Nephron (organoid): ENCODE measurements at regions not wholly inside any gene's neighbourhood (a gene's known extent, or its start where the extent isn't known, plus 50 kb on each side); places are given as distances from the start of the nearest gene placed in this dataset.

Source experiments
- H3K27ac Mint-ChIP-seq, 3 experiments: 2 replicates each; pipeline ENCODE4 v1.8.0; 2020; ENCODE audit warnings: mixed read lengths in 3 of 3, mild to moderate bottlenecking in 2 of 3, moderate library complexity in 1 of 3
- H3K27me3 Mint-ChIP-seq: 2 replicates; pipeline ENCODE4 v1.8.0; 2021; ENCODE audit warnings: low read depth, mild to moderate bottlenecking, moderate library complexity, mixed read lengths
- H3K36me3 Mint-ChIP-seq: 2 replicates; pipeline ENCODE4 v1.8.0; 2020; ENCODE audit warnings: low read depth, mixed read lengths
- H3K4me1 Mint-ChIP-seq: 2 replicates; pipeline ENCODE4 v1.8.0; 2020; ENCODE audit warnings: mixed read lengths
- H3K4me3 Mint-ChIP-seq, 3 experiments: 2 replicates each; pipeline ENCODE4 v1.8.0; 2020; ENCODE audit warnings: mild to moderate bottlenecking in 3 of 3, mixed read lengths in 3 of 3, moderate library complexity in 2 of 3
- H3K9me3 Mint-ChIP-seq: 2 replicates; pipeline ENCODE4 v1.8.0; 2020; ENCODE audit warnings: mixed read lengths
- TF ChIP-seq, protein P1 (sequence below), 3 experiments: fragments of 200-600 bp; sonication (generic); IDR thresholded peaks; one replicate each; pipeline ENCODE4 v1.5.0; 2021; ENCODE audit warnings: antibody characterized with exemption in 3 of 3; ENCODE audit not compliant: unreplicated experiment in 3 of 3

DNA sequence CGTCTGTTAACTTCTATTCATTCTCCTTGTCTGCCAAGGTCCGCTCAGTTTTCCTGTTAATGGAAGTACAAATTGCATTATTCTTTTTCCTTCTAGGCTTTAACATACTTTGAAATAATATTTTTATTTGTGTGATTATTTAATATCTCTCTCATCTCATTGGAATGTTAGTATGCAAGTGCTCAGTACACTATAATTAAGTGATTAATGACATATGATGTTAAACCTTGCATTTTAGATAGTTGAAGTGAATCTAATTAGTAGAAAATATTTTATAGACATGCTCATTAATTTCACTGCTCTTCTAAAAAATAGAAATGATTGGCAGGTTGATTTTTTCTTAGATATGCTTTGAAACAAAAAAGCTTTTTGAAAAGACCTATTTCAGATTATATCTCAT, 1079.8 kb downstream of the RAPGEF2 start:
- Mint-ChIP-seq H3K27ac (no peak overlapping the region), H3K27me3 (no peaks in the 10 kb centered on the region), H3K36me3 (no peaks in the 10 kb centered on the region)

DNA sequence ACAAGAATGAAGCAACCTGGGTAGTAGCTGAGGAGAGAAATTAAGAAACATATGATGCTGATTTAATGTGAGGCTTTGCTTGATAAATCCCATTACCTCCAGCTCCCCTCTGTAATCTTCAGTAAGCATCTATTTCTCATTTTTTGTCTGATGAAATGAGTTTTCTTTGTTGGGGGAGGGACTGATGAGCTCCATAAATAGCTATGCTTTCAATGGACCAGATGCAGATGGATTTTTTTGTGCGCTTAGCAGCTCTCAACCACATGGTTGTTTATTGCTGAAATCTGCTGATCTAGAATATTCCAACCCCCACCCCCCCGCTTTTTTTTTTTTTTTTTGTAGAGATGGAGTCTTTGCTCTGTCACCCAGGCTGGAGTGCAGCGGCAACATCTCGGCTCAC, 1082.0 kb downstream of the RAPGEF2 start:
- no peaks in the 10 kb centered on the region for H3K9me3 Mint-ChIP-seq
- H3K4me1 Mint-ChIP-seq = no peaks in the 10 kb centered on the region
- H3K4me3 Mint-ChIP-seq = no peak overlapping the region
- TF ChIP-seq, protein P1, sequence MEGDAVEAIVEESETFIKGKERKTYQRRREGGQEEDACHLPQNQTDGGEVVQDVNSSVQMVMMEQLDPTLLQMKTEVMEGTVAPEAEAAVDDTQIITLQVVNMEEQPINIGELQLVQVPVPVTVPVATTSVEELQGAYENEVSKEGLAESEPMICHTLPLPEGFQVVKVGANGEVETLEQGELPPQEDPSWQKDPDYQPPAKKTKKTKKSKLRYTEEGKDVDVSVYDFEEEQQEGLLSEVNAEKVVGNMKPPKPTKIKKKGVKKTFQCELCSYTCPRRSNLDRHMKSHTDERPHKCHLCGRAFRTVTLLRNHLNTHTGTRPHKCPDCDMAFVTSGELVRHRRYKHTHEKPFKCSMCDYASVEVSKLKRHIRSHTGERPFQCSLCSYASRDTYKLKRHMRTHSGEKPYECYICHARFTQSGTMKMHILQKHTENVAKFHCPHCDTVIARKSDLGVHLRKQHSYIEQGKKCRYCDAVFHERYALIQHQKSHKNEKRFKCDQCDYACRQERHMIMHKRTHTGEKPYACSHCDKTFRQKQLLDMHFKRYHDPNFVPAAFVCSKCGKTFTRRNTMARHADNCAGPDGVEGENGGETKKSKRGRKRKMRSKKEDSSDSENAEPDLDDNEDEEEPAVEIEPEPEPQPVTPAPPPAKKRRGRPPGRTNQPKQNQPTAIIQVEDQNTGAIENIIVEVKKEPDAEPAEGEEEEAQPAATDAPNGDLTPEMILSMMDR (IDR thresholded peaks at IDR 0.05; ENCODE audit: unreplicated experiment in 3 of 3) = no peak
- no peaks in the 10 kb centered on the region for H3K27me3 Mint-ChIP-seq
- no peak overlapping the region for H3K27ac Mint-ChIP-seq
- H3K36me3 Mint-ChIP-seq = no peaks in the 10 kb centered on the region

More for the DNA sequence above, 1079.8 kb downstream of the RAPGEF2 start:
- Mint-ChIP-seq H3K9me3 (no peaks in the 10 kb centered on the region), H3K4me3 (no peak overlapping the region), H3K4me1 (no peaks in the 10 kb centered on the region)
- TF ChIP-seq, protein P1 (IDR thresholded peaks at IDR 0.05; ENCODE audit: unreplicated experiment in 3 of 3) = no peak

DNA sequence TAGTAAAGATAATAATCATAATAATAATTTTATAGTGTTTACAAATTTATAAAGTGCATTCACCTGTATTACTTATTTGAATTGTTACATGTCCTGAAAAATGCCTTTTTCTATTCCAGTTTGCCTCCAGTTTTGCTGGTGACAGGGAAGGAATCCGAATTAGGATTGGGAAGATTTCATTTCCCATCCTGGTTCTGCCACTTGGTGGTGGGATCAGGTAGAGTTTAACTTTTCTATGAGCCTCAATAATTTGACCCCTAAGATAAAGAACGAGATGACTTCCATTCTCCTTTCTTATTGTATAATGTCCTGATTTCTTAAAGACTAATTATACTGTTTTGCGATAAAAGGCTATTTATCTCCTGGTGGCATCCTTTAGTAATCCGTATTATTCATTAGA, 1090.9 kb downstream of the RAPGEF2 start:
- TF ChIP-seq, protein P1 (IDR thresholded peaks at IDR 0.05; ENCODE audit: unreplicated experiment in 3 of 3) = no peak
- H3K9me3 Mint-ChIP-seq = peaks cover 2% of the 10 kb centered on the region
- H3K36me3 Mint-ChIP-seq = no peaks in the 10 kb centered on the region
- H3K27me3 Mint-ChIP-seq = no peaks in the 10 kb centered on the region
- H3K4me3 Mint-ChIP-seq = no peak overlapping the region
- no peaks in the 10 kb centered on the region for H3K4me1 Mint-ChIP-seq
- no peak overlapping the region for H3K27ac Mint-ChIP-seq

DNA sequence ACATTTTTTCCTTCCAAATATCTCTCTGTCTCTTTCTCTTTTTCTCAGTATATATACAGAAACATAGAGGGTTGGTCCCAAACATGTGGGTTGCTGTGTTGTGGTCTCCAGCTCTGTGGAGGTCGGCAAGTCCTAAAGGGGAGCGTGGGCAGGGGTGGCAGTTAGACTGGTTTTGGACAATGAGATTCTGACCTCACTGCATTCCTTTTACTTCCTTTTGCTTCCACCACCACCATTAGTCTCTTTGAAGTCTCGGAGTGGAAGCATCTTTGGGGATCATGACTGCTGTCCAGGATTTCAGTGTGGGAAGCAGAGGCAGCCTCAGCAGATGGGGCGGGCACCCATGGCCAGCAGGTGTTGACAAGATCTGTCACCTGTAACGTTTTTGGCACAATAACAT, 1091.8 kb downstream of the RAPGEF2 start:
- Mint-ChIP-seq H3K4me3 (no peak overlapping the region), H3K27me3 (no peaks in the 10 kb centered on the region), H3K9me3 (peaks cover 3% of the 10 kb centered on the region), H3K4me1 (no peaks in the 10 kb centered on the region), H3K27ac (no peak overlapping the region), H3K36me3 (no peaks in the 10 kb centered on the region)
- TF ChIP-seq, protein P1 (IDR thresholded peaks at IDR 0.05; ENCODE audit: unreplicated experiment in 3 of 3) = no peak

DNA sequence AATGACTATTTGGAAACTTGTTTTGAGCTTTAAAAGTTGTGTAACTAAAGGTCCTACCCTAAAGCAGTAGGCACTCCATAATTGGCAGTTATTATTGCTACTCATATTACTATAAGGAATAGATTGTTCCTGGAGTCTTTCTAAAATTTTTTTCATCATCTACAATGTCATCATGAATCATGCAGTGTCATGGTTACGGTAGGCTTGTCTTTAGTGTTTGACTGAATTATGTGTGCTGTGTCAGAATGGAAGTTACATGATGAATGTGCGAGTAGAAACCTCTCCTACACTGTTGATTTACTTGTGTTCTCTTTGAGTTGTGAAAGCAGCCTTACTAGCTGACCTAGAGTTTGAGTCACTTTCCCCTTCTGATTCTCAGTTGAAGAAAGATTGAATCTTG, 1099.9 kb downstream of the RAPGEF2 start:
- peaks cover 7% of the 10 kb centered on the region for H3K4me1 Mint-ChIP-seq
- no peaks in the 10 kb centered on the region for H3K36me3 Mint-ChIP-seq
- no peak overlapping the region for H3K4me3 Mint-ChIP-seq
- no peak overlapping the region for H3K27ac Mint-ChIP-seq
- H3K9me3 Mint-ChIP-seq = peaks cover 16% of the 10 kb centered on the region
- TF ChIP-seq, protein P1 (IDR thresholded peaks at IDR 0.05; ENCODE audit: unreplicated experiment in 3 of 3) = no peak
- no peaks in the 10 kb centered on the region for H3K27me3 Mint-ChIP-seq

DNA sequence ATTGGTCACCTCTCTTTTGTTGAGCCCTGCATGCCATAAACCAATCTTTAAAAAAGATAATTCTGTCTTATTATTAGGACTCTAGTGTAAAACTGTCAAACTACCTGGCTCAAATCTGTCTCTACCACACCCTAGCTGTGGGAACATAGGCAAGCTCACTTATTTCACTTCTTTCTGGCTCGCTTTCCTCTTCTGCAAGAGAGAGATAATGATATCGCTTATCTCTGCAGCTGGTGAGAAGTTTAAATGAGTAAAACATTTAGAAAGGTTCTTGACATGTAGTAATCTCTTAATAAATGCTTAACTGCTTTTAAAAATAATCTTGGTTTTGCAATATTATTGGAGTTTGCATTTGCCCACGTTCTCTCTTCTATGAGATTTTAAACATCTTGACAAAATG, 1109.2 kb downstream of the RAPGEF2 start:
- no peaks in the 10 kb centered on the region for H3K4me1 Mint-ChIP-seq
- peaks cover 15% of the 10 kb centered on the region for H3K9me3 Mint-ChIP-seq
- no peaks in the 10 kb centered on the region for H3K27me3 Mint-ChIP-seq
- no peaks in the 10 kb centered on the region for H3K36me3 Mint-ChIP-seq
- TF ChIP-seq, protein P1 (IDR thresholded peaks at IDR 0.05; ENCODE audit: unreplicated experiment in 3 of 3) = no peak
- H3K27ac Mint-ChIP-seq = no peak overlapping the region
- H3K4me3 Mint-ChIP-seq = no peak overlapping the region
